ENCODE measurements at regions not wholly inside any gene's neighbourhood (a gene's known extent, or its start where the extent isn't known, plus 50 kb on each side); places are given as distances from the start of the nearest gene placed in this dataset.

DNA sequence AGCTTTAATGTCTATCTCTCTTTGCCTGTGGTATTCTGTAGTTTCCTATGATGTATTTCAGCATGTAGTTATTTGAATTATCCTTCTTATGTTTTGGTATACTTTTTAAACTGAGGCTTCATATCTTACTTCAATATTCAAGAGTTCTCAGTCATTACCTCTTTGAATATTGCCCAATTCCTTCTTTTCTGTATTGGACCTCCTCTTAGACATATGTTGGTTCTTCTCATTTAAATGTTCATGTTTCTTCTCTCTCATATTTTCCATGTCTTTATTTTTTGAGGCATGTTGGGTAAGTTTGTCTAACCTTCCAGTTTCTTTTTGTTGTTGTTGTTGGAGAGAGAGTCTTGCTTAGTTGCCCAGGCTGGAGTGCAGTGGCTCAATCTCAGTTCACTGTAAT is 140.6 kb downstream of the MRPS6 start:
- no peaks in the 10 kb centered on the region for H3K36me3 ChIP-seq (ENCODE audit: insufficient read depth)
- ATAC-seq (no peak), DNase-seq (ENCODE audit: low spot score) (no peak)
- Mint-ChIP-seq H3K4me1 (no peaks in the 10 kb centered on the region), H3K27ac (no peak overlapping the region), H3K9me3 (peaks cover 14% of the 10 kb centered on the region), H3K4me3 (no peak overlapping the region), H3K36me3 (ENCODE audit: low read depth) (peaks cover 5% of the 10 kb centered on the region), H3K27me3 (ENCODE audit: insufficient read depth, low read depth, poor library complexity) (peaks cover 7% of the 10 kb centered on the region)
- no peaks in the 10 kb centered on the region for H3K79me2 ChIP-seq (replicated peaks; ENCODE audit: insufficient read depth)
- TF ChIP-seq ZNF114 (CRISPR knock-in tag; IDR thresholded peaks at IDR 0.05) (no peak), NANOG (IDR thresholded peaks at IDR 0.05; ENCODE audit: borderline replicate concordance) (no peak), EZH2 (IDR thresholded peaks at IDR 0.05; ENCODE audit: low read depth, unreplicated experiment) (no peak), JUNB (IDR thresholded peaks at IDR 0.05; ENCODE audit: unreplicated experiment) (no peak), CREB1 (CRISPR knock-in tag; IDR thresholded peaks at IDR 0.05; ENCODE audit: low read depth) (no peak), ZNF331 (CRISPR knock-in tag; IDR thresholded peaks at IDR 0.05; ENCODE audit: low read depth) (no peak), CTCF (conservative IDR thresholded peaks at IDR 0.05; ENCODE audit: low read depth in 2 of 2) (no peak), POLR2AphosphoS5 (IDR thresholded peaks at IDR 0.05; ENCODE audit: low read depth) (no peak), STAT1 (IDR thresholded peaks at IDR 0.05; ENCODE audit: unreplicated experiment) (no peak), EZH2phosphoT487 (IDR thresholded peaks at IDR 0.05; ENCODE audit: unreplicated experiment) (no peak)
- TF ChIP-seq, protein P1, sequence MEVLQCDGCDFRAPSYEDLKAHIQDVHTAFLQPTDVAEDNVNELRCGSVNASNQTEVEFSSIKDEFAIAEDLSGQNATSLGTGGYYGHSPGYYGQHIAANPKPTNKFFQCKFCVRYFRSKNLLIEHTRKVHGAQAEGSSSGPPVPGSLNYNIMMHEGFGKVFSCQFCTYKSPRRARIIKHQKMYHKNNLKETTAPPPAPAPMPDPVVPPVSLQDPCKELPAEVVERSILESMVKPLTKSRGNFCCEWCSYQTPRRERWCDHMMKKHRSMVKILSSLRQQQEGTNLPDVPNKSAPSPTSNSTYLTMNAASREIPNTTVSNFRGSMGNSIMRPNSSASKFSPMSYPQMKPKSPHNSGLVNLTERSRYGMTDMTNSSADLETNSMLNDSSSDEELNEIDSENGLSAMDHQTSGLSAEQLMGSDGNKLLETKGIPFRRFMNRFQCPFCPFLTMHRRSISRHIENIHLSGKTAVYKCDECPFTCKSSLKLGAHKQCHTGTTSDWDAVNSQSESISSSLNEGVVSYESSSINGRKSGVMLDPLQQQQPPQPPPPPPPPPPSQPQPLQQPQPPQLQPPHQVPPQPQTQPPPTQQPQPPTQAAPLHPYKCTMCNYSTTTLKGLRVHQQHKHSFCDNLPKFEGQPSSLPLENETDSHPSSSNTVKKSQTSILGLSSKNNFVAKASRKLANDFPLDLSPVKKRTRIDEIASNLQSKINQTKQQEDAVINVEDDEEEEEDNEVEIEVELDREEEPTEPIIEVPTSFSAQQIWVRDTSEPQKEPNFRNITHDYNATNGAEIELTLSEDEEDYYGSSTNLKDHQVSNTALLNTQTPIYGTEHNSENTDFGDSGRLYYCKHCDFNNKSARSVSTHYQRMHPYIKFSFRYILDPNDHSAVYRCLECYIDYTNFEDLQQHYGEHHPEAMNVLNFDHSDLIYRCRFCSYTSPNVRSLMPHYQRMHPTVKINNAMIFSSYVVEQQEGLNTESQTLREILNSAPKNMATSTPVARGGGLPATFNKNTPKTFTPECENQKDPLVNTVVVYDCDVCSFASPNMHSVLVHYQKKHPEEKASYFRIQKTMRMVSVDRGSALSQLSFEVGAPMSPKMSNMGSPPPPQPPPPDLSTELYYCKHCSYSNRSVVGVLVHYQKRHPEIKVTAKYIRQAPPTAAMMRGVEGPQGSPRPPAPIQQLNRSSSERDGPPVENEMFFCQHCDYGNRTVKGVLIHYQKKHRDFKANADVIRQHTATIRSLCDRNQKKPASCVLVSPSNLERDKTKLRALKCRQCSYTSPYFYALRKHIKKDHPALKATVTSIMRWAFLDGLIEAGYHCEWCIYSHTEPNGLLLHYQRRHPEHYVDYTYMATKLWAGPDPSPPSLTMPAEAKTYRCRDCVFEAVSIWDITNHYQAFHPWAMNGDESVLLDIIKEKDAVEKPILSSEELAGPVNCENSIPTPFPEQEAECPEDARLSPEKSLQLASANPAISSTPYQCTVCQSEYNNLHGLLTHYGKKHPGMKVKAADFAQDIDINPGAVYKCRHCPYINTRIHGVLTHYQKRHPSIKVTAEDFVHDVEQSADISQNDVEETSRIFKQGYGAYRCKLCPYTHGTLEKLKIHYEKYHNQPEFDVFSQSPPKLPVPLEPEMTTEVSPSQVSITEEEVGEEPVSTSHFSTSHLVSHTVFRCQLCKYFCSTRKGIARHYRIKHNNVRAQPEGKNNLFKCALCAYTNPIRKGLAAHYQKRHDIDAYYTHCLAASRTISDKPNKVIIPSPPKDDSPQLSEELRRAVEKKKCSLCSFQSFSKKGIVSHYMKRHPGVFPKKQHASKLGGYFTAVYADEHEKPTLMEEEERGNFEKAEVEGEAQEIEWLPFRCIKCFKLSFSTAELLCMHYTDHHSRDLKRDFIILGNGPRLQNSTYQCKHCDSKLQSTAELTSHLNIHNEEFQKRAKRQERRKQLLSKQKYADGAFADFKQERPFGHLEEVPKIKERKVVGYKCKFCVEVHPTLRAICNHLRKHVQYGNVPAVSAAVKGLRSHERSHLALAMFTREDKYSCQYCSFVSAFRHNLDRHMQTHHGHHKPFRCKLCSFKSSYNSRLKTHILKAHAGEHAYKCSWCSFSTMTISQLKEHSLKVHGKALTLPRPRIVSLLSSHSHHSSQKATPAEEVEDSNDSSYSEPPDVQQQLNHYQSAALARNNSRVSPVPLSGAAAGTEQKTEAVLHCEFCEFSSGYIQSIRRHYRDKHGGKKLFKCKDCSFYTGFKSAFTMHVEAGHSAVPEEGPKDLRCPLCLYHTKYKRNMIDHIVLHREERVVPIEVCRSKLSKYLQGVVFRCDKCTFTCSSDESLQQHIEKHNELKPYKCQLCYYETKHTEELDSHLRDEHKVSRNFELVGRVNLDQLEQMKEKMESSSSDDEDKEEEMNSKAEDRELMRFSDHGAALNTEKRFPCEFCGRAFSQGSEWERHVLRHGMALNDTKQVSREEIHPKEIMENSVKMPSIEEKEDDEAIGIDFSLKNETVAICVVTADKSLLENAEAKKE (CRISPR knock-in tag; IDR thresholded peaks at IDR 0.05), result no peak
- TF ChIP-seq, protein P2, sequence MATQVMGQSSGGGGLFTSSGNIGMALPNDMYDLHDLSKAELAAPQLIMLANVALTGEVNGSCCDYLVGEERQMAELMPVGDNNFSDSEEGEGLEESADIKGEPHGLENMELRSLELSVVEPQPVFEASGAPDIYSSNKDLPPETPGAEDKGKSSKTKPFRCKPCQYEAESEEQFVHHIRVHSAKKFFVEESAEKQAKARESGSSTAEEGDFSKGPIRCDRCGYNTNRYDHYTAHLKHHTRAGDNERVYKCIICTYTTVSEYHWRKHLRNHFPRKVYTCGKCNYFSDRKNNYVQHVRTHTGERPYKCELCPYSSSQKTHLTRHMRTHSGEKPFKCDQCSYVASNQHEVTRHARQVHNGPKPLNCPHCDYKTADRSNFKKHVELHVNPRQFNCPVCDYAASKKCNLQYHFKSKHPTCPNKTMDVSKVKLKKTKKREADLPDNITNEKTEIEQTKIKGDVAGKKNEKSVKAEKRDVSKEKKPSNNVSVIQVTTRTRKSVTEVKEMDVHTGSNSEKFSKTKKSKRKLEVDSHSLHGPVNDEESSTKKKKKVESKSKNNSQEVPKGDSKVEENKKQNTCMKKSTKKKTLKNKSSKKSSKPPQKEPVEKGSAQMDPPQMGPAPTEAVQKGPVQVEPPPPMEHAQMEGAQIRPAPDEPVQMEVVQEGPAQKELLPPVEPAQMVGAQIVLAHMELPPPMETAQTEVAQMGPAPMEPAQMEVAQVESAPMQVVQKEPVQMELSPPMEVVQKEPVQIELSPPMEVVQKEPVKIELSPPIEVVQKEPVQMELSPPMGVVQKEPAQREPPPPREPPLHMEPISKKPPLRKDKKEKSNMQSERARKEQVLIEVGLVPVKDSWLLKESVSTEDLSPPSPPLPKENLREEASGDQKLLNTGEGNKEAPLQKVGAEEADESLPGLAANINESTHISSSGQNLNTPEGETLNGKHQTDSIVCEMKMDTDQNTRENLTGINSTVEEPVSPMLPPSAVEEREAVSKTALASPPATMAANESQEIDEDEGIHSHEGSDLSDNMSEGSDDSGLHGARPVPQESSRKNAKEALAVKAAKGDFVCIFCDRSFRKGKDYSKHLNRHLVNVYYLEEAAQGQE (IDR thresholded peaks at IDR 0.05; ENCODE audit: unreplicated experiment), result no peak
- TF ChIP-seq, protein P3, sequence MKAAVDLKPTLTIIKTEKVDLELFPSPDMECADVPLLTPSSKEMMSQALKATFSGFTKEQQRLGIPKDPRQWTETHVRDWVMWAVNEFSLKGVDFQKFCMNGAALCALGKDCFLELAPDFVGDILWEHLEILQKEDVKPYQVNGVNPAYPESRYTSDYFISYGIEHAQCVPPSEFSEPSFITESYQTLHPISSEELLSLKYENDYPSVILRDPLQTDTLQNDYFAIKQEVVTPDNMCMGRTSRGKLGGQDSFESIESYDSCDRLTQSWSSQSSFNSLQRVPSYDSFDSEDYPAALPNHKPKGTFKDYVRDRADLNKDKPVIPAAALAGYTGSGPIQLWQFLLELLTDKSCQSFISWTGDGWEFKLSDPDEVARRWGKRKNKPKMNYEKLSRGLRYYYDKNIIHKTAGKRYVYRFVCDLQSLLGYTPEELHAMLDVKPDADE (IDR thresholded peaks at IDR 0.05), result no peak
- H2AFZ ChIP-seq, result no peak overlapping the region
- no peaks in the 10 kb centered on the region for H3F3A ChIP-seq (replicated peaks; ENCODE audit: low read depth)
- H3K27ac ChIP-seq (ENCODE audit: low read depth), result no peak overlapping the region
- no peaks in the 10 kb centered on the region for H3K9me2 ChIP-seq (ENCODE audit: insufficient read depth)
- no peak overlapping the region for H3K4me3 ChIP-seq
- no peaks in the 10 kb centered on the region for H3K4me1 ChIP-seq (ENCODE audit: insufficient read depth)
- no peaks in the 10 kb centered on the region for H4K20me1 ChIP-seq (replicated peaks; ENCODE audit: insufficient read depth)
- H3K4me2 ChIP-seq, result no peak overlapping the region
- no peaks in the 10 kb centered on the region for H3K27me3 ChIP-seq (ENCODE audit: insufficient read depth)

All from GM23338 (cell line).